Psoas muscle (tissue), 7 donors: ENCODE measurements at regions not wholly inside any gene's neighbourhood (a gene's known extent, or its start where the extent isn't known, plus 50 kb on each side); places are given as distances from the start of the nearest gene placed in this dataset.

Experiments used
- ATAC-seq, 4 donors: fragments of 200-7000 bp; cut with Tn5 transposase; one replicate each; pipeline ENCODE4 v1.9.1; 2020; ENCODE audit warnings: moderate library complexity in 3 of 4, mild to moderate bottlenecking in 2 of 4
- DNase-seq, 2 donors: peaks; one replicate each; pipeline ENCODE4 v3.0.0-alpha.2; 2020
- H3K27ac ChIP-seq: fragments of 200-600 bp; one replicate; pipeline ENCODE4 v1.8.0; 2022
- H3K27me3 ChIP-seq, 3 donors: fragments of 200-600 bp in 1 of 3; one replicate each; pipeline versions ENCODE4 v1.6.1 to v1.8.0; 2013 to 2022; ENCODE audit warnings: low read length in 2 of 3, mild to moderate bottlenecking in 2 of 3, moderate library complexity in 1 of 3; ENCODE audit not compliant: insufficient read depth in 3 of 3
- H3K36me3 ChIP-seq, 2 donors: fragments of 200-600 bp in 1 of 2; one replicate each; pipeline versions ENCODE4 v1.6.1 to v1.8.0; 2013 to 2022; ENCODE audit warnings: low read depth in 1 of 2, mild to moderate bottlenecking in 1 of 2, moderate library complexity in 1 of 2; ENCODE audit not compliant: insufficient read depth in 1 of 2
- H3K4me1 ChIP-seq: fragments of 200-600 bp; one replicate; pipeline ENCODE4 v1.8.0; 2022
- H3K4me3 ChIP-seq: fragments of 200-600 bp; one replicate; pipeline ENCODE4 v1.8.0; 2022; ENCODE audit warnings: mild to moderate bottlenecking
- H3K9me3 ChIP-seq: fragments of 200-600 bp; one replicate; pipeline ENCODE4 v1.8.0; 2022
- WGBS, 3 donors: extraction: QIAGEN DNeasy Blood & Tissue Kit; methylation state at CpG; one replicate each; pipeline versions ENCODE4 v1.1.6 to v1.1.7; 2013; 5-methylcytosine and 5-hydroxymethylcytosine counted together
- intact Hi-C, 2 donors: fragments of 100-400 bp; cut with DNase I; formaldehyde crosslinking; loops; one replicate each; pipeline versions ENCODE4 v1.11.0 to v1.14.2; 2022
- TF ChIP-seq, protein P1 (sequence below): fragments of 200-600 bp; IDR thresholded peaks from one replicate; pipeline ENCODE4 v1.8.0; 2022; ENCODE audit warnings: antibody characterized with exemption
- donor health status: healthy with polysubstance abuse.
- donor health status: DM: no; HTN: no; CAD: no; lungs with moderate emphysema.
- donor health status: Bipolar disorder and iron deficiency.
- donor health status: healthy.
- donor health status: DM: yes; HTN: yes; CAD: no.
- donor health status: DM: no; HTN: no; CAD: no.
- donor health status: DM: yes; HTN: yes; CAD: no.

- ATAC-seq (no peak), DNase-seq (no peak)
- no peaks in the 10 kb centered on the region for H3K27me3 ChIP-seq
- H3K4me3 ChIP-seq, result no peak overlapping the region
- WGBS, 3 donors, result 90 to 95% (median 93%) methylated on average over 1 of the region's 1 CpG
- no peaks in the 10 kb centered on the region for H3K36me3 ChIP-seq
- intact Hi-C loops, result no loop called here
- H3K27ac ChIP-seq, result no peak overlapping the region
- H3K9me3 ChIP-seq, result no peaks in the 10 kb centered on the region
- TF ChIP-seq, protein P1, sequence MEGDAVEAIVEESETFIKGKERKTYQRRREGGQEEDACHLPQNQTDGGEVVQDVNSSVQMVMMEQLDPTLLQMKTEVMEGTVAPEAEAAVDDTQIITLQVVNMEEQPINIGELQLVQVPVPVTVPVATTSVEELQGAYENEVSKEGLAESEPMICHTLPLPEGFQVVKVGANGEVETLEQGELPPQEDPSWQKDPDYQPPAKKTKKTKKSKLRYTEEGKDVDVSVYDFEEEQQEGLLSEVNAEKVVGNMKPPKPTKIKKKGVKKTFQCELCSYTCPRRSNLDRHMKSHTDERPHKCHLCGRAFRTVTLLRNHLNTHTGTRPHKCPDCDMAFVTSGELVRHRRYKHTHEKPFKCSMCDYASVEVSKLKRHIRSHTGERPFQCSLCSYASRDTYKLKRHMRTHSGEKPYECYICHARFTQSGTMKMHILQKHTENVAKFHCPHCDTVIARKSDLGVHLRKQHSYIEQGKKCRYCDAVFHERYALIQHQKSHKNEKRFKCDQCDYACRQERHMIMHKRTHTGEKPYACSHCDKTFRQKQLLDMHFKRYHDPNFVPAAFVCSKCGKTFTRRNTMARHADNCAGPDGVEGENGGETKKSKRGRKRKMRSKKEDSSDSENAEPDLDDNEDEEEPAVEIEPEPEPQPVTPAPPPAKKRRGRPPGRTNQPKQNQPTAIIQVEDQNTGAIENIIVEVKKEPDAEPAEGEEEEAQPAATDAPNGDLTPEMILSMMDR, result no peak
- H3K4me1 ChIP-seq, result no peaks in the 10 kb centered on the region
These were observed 146.0 kb upstream of the GNAI1 start for GRCh38 chr7:79988653-79989052.

GRCh38 chr7:79984210-79984609 is 150.4 kb upstream of the GNAI1 start:
- Histone ChIP-seq H3K36me3 (no peaks in the 10 kb centered on the region), H3K4me3 (no peak overlapping the region), H3K9me3 (no peaks in the 10 kb centered on the region), H3K27ac (no peak overlapping the region), H3K27me3 (no peaks in the 10 kb centered on the region), H3K4me1 (no peaks in the 10 kb centered on the region)
- DNase-seq, result no peak
- 69 to 80% (median 79%) methylated on average over 2 of the region's 2 CpGs for WGBS, 3 donors
- TF ChIP-seq, protein P1, result no peak
- no peak for ATAC-seq
- intact Hi-C loops, result no loop called here

DNA sequence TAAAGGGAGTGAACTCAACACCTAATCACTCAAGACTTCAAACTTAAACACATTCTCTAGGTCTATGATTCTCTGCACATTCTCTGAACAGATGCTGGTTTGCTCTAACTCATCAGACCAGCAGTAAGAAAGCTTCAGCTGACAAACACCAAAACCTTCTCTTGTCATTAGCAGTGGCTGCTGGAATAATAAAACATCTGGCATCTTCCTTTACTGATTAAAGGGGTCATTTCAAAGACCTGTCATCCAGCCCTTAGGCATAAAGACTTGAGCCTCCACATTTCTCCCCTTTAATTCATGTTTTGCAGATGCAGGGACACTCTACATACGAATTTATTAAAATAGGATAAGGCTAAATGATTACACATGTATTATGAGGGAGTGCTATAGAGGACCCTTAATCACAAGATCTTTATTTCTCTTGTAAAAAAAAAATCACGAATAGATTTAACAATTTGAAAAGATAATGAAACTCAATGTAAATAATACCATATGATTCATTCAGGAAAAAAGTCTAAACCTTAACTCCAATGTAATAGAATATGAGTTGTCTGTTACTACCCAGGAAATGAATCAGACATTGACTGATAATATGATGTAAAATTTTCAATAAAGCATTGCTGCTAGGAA is 152.4 kb upstream of the GNAI1 start:
- WGBS, 3 donors, result 47 to 54% (median 52%) methylated on average over 2 of the region's 2 CpGs
- Histone ChIP-seq H3K27ac (no peak overlapping the region), H3K4me3 (no peak overlapping the region), H3K9me3 (no peaks in the 10 kb centered on the region), H3K36me3 (no peaks in the 10 kb centered on the region), H3K4me1 (no peaks in the 10 kb centered on the region), H3K27me3 (no peaks in the 10 kb centered on the region)
- DNase-seq (no peak), ATAC-seq (no peak)
- intact Hi-C loops, result no loop called here
- TF ChIP-seq, protein P1, result no peak

GRCh38 chr7:79980376-79980775 is 154.3 kb upstream of the GNAI1 start:
- TF ChIP-seq, protein P1, result no peak
- intact Hi-C loops, result no loop called here
- Histone ChIP-seq H3K36me3 (no peaks in the 10 kb centered on the region), H3K27me3 (no peaks in the 10 kb centered on the region), H3K4me1 (no peaks in the 10 kb centered on the region), H3K27ac (no peak overlapping the region), H3K4me3 (no peak overlapping the region), H3K9me3 (no peaks in the 10 kb centered on the region)
- 61 to 81% (median 63%) methylated on average over 1 of the region's 1 CpG for WGBS, 3 donors
- DNase-seq (no peak), ATAC-seq (no peak)

DNA sequence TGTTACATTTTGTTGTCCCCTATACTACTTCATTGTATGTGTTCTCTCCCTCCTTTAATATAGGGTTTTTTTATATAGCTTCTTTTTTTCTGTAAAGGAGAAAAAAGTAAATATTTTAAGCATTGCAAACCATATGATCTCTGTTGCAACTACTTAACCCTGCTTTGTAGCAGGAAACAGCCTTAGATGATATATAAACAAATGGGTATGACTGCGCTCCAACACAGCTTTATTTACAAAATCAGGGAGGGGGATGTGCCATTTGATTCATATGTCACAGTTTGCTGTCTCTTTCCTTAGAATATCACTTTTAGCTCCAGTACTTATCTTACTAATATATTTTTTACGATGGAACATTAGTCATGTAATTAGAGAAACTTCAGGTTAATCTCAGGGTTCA is 155.2 kb upstream of the GNAI1 start:
- no peaks in the 10 kb centered on the region for H3K9me3 ChIP-seq
- intact Hi-C loops, result no loop called here
- TF ChIP-seq, protein P1, result no peak
- no peak overlapping the region for H3K27ac ChIP-seq
- 87 to 90% (median 88%) methylated on average over 2 of the region's 2 CpGs for WGBS, 3 donors
- no peak overlapping the region for H3K4me3 ChIP-seq
- no peaks in the 10 kb centered on the region for H3K27me3 ChIP-seq
- no peaks in the 10 kb centered on the region for H3K4me1 ChIP-seq
- no peaks in the 10 kb centered on the region for H3K36me3 ChIP-seq
- no peak for ATAC-seq
- no peak for DNase-seq
